ENCODE measurements at regions not wholly inside any gene's neighbourhood (a gene's known extent, or its start where the extent isn't known, plus 50 kb on each side); places are given as distances from the start of the nearest gene placed in this dataset. TPM values are rescaled to one million over a fixed set of nuclear protein-coding genes. Genes with fewer than 3 reads are reported as not detected.

GRCh38 chr9:84212246-84212645 lies 128.3 kb downstream of the SLC28A3 start:
- no peak overlapping the region for H3K27ac ChIP-seq
- TF ChIP-seq CTCF (IDR thresholded peaks at IDR 0.05) = no peak
- TF ChIP-seq POLR2A (IDR thresholded peaks at IDR 0.05) = no peak
- no peak overlapping the region for H3K4me3 ChIP-seq
- DNase-seq = no peak
- no peaks in the 10 kb centered on the region for H3K4me1 ChIP-seq
- H3K27me3 ChIP-seq = no peaks in the 10 kb centered on the region
- H3K9me3 ChIP-seq = no peaks in the 10 kb centered on the region
- H3K36me3 ChIP-seq = no peaks in the 10 kb centered on the region
- intact Hi-C loops (cut with DNase I; ENCODE audit: low total_unique reads) = no loop called here

- H3K4me1 ChIP-seq = no peaks in the 10 kb centered on the region
- TF ChIP-seq POLR2A (IDR thresholded peaks at IDR 0.05) (no peak), CTCF (IDR thresholded peaks at IDR 0.05) (no peak)
- H3K9me3 ChIP-seq = no peaks in the 10 kb centered on the region
- no peaks in the 10 kb centered on the region for H3K27me3 ChIP-seq
- no peaks in the 10 kb centered on the region for H3K36me3 ChIP-seq
- DNase-seq = no peak
- H3K4me3 ChIP-seq = no peak overlapping the region
- intact Hi-C loops (cut with DNase I; ENCODE audit: low total_unique reads) = no loop called here
- H3K27ac ChIP-seq = no peak overlapping the region
Observed at GRCh38 chr9:84212982-84213381, 127.6 kb downstream of the SLC28A3 start.

GRCh38 chr9:84216151-84216550 lies 124.4 kb downstream of the SLC28A3 start:
- no peaks in the 10 kb centered on the region for H3K4me1 ChIP-seq
- no peak overlapping the region for H3K4me3 ChIP-seq

GRCh38 chr9:84218322-84218721 lies 122.2 kb downstream of the SLC28A3 start:
- DNase-seq = no peak
- intact Hi-C loops (cut with DNase I; ENCODE audit: low total_unique reads) = no loop called here
- no peaks in the 10 kb centered on the region for H3K36me3 ChIP-seq
- H3K4me1 ChIP-seq = no peaks in the 10 kb centered on the region
- no peaks in the 10 kb centered on the region for H3K9me3 ChIP-seq
- TF ChIP-seq POLR2A (IDR thresholded peaks at IDR 0.05) = no peak
- no peak for TF ChIP-seq CTCF (IDR thresholded peaks at IDR 0.05)
- no peak overlapping the region for H3K4me3 ChIP-seq
- H3K27ac ChIP-seq = no peak overlapping the region
- no peaks in the 10 kb centered on the region for H3K27me3 ChIP-seq

More at GRCh38 chr9:84216151-84216550, 124.4 kb downstream of the SLC28A3 start:
- Histone ChIP-seq H3K27ac (no peak overlapping the region), H3K36me3 (no peaks in the 10 kb centered on the region), H3K27me3 (no peaks in the 10 kb centered on the region), H3K9me3 (no peaks in the 10 kb centered on the region)
- DNase-seq = no peak
- no peak for TF ChIP-seq CTCF (IDR thresholded peaks at IDR 0.05)
- no peak for TF ChIP-seq POLR2A (IDR thresholded peaks at IDR 0.05)
- intact Hi-C loops (cut with DNase I; ENCODE audit: low total_unique reads) = no loop called here

GRCh38 chr9:84224246-84224645 lies 116.3 kb downstream of the SLC28A3 start:
- DNase-seq = no peak
- intact Hi-C loops (cut with DNase I; ENCODE audit: low total_unique reads) = no loop called here
- Histone ChIP-seq H3K4me3 (no peak overlapping the region), H3K4me1 (no peaks in the 10 kb centered on the region), H3K27ac (no peak overlapping the region), H3K27me3 (no peaks in the 10 kb centered on the region), H3K36me3 (no peaks in the 10 kb centered on the region), H3K9me3 (no peaks in the 10 kb centered on the region)
- TF ChIP-seq CTCF (IDR thresholded peaks at IDR 0.05) (no peak), POLR2A (IDR thresholded peaks at IDR 0.05) (no peak)

Small RNA genes lying in the stretch of these regions (small RNA-seq; reads per million reads assigned to genes)
- not detected for gene AL390838.2

Data from uterus (tissue), 3 donors.